H1 (cell line): ENCODE measurements at regions not wholly inside any gene's neighbourhood (a gene's known extent, or its start where the extent isn't known, plus 50 kb on each side); places are given as distances from the start of the nearest gene placed in this dataset.

Experiments used
- CBX5 ChIP-seq: fragments of 300-800, 300-1000 bp; sonication (generic); IDR thresholded peaks from 2 replicates; pipeline ENCODE4 v1.7.1; 2016; ENCODE audit warnings: antibody characterized with exemption, low read length, low read depth
- EP300 ChIP-seq, 2 experiments: IDR thresholded peaks; 1 replicate in 1 of 2; 2 replicates in 1 of 2; pipeline ENCODE4 v1.6.1; 2011 to 2012; ENCODE audit warnings: low read depth in 2 of 2, low read length in 2 of 2, mild to moderate bottlenecking in 2 of 2, borderline replicate concordance in 1 of 2, inconsistent platforms in 1 of 2, moderate library complexity in 1 of 2
- EZH2 ChIP-seq: fragments of 200-600 bp; sonication (generic); IDR thresholded peaks from 2 replicates; pipeline ENCODE4 v1.7.1; 2012; ENCODE audit warnings: low read depth, mild to moderate bottlenecking, moderate library complexity, low read length, inconsistent platforms; ENCODE audit not compliant: severe bottlenecking
- PHF8 ChIP-seq: fragments of 200-600 bp; sonication (generic); conservative IDR thresholded peaks from 2 replicates; pipeline ENCODE4 v1.7.1; 2012; ENCODE audit warnings: low read depth, mild to moderate bottlenecking, inconsistent platforms, low read length, moderate library complexity
- POLR2A ChIP-seq, 2 experiments: IDR thresholded peaks; 1 replicate in 1 of 2; 2 replicates in 1 of 2; pipeline ENCODE4 v1.6.1; 2011; ENCODE audit warnings: low read depth in 2 of 2, low read length in 2 of 2, mild to moderate bottlenecking in 2 of 2; ENCODE audit errors: control extremely low read depth in 1 of 2
- RFX5 ChIP-seq: IDR thresholded peaks from 2 replicates; pipeline ENCODE4 v1.6.1; 2011; ENCODE audit warnings: low read depth, low read length, improper control_type of control experiment, borderline replicate concordance
- RNF2 ChIP-seq: fragments of 200-900, 300-1000 bp; sonication (generic); IDR thresholded peaks from 2 replicates; pipeline ENCODE4 v1.7.1; 2016; ENCODE audit warnings: borderline replicate concordance, low read depth, mild to moderate bottlenecking, antibody characterized with exemption, low read length; ENCODE audit not compliant: poor library complexity, severe bottlenecking; ENCODE audit errors: missing control alignments
- SIRT6 ChIP-seq: IDR thresholded peaks from one replicate; pipeline ENCODE4 v1.7.1; 2012; ENCODE audit warnings: low read length, inconsistent platforms
- SP1 ChIP-seq: IDR thresholded peaks from 2 replicates; pipeline ENCODE4 v1.6.1; 2011; ENCODE audit warnings: low read depth, low read length
- TAF1 ChIP-seq: IDR thresholded peaks from 2 replicates; pipeline ENCODE4 v1.6.1; 2011; ENCODE audit warnings: mild to moderate bottlenecking, low read depth, low read length
- TF ChIP-seq, protein P1 (sequence below), 3 experiments: IDR thresholded peaks; 1 replicate in 2 of 3; 2 replicates in 1 of 3; pipeline versions ENCODE4 v1.5.1 to v1.6.1; 2011; ENCODE audit warnings: low read length in 3 of 3, mild to moderate bottlenecking in 3 of 3, inconsistent platforms in 2 of 3, low read depth in 1 of 3, moderate library complexity in 1 of 3; ENCODE audit not compliant: insufficient read depth in 1 of 3; ENCODE audit errors: control extremely low read depth in 1 of 3
- TF ChIP-seq, protein P2 (sequence below): IDR thresholded peaks from 2 replicates; pipeline ENCODE4 v1.6.1; 2012; ENCODE audit warnings: inconsistent platforms
- TF ChIP-seq, protein P3 (sequence below): IDR thresholded peaks from 2 replicates; pipeline ENCODE4 v1.6.1; 2011; ENCODE audit warnings: low read depth, mild to moderate bottlenecking, low read length; ENCODE audit not compliant: insufficient read depth

DNA sequence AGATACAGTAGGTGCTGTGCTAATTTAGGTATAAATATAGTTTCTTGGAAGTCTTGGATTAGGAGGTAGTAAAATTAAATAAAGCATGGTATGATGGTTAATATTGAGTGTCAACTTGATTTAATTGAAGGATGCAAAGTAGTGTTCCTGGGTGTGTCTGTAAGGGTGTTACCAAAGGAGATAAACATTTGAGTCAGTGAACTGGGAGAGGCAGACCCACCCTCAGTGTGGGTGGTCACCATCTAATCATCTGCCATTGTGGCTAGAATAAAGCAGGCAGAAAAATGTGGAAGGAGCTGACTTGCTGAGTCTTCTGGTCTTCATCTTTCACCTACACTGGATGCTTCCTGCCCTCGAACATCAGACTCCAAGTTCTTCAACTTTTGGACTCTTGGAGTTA lies 153.7 kb upstream of the GK2 start:
- no peak for TF ChIP-seq RNF2
- TF ChIP-seq POLR2A (IDR thresholded peaks at IDR 0.05; ENCODE audit: control extremely low read depth in 1 of 2, low read depth in 2 of 2, low read length in 2 of 2) = no peak
- TF ChIP-seq, protein P1, sequence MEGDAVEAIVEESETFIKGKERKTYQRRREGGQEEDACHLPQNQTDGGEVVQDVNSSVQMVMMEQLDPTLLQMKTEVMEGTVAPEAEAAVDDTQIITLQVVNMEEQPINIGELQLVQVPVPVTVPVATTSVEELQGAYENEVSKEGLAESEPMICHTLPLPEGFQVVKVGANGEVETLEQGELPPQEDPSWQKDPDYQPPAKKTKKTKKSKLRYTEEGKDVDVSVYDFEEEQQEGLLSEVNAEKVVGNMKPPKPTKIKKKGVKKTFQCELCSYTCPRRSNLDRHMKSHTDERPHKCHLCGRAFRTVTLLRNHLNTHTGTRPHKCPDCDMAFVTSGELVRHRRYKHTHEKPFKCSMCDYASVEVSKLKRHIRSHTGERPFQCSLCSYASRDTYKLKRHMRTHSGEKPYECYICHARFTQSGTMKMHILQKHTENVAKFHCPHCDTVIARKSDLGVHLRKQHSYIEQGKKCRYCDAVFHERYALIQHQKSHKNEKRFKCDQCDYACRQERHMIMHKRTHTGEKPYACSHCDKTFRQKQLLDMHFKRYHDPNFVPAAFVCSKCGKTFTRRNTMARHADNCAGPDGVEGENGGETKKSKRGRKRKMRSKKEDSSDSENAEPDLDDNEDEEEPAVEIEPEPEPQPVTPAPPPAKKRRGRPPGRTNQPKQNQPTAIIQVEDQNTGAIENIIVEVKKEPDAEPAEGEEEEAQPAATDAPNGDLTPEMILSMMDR (IDR thresholded peaks at IDR 0.05; ENCODE audit: control extremely low read depth in 1 of 3, insufficient read depth in 1 of 3, low read depth in 1 of 3, low read length in 3 of 3) = no peak
- TF ChIP-seq CBX5 = no peak
- TF ChIP-seq SP1 = no peak
- no peak for TF ChIP-seq PHF8
- no peak for TF ChIP-seq EZH2
- TF ChIP-seq RFX5 = no peak
- TF ChIP-seq, protein P2, sequence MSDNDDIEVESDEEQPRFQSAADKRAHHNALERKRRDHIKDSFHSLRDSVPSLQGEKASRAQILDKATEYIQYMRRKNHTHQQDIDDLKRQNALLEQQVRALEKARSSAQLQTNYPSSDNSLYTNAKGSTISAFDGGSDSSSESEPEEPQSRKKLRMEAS = no peak
- TF ChIP-seq TAF1 = no peak
- TF ChIP-seq SIRT6 = no peak
- TF ChIP-seq EP300 (IDR thresholded peaks at IDR 0.05; ENCODE audit: borderline replicate concordance in 1 of 2, low read depth in 2 of 2, low read length in 2 of 2) = no peak
- TF ChIP-seq, protein P3, sequence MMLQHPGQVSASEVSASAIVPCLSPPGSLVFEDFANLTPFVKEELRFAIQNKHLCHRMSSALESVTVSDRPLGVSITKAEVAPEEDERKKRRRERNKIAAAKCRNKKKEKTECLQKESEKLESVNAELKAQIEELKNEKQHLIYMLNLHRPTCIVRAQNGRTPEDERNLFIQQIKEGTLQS = no peak
